Embryonic facial prominence (tissue), 1 donor: ENCODE measurements at regions not wholly inside any gene's neighbourhood (a gene's known extent, or its start where the extent isn't known, plus 50 kb on each side); places are given as distances from the start of the nearest gene placed in this dataset.

Experiments used
- DNase-seq: peaks from one replicate; pipeline ENCODE4 v3.0.0-alpha.2; 2016; ENCODE audit errors: extremely low spot score

DNA sequence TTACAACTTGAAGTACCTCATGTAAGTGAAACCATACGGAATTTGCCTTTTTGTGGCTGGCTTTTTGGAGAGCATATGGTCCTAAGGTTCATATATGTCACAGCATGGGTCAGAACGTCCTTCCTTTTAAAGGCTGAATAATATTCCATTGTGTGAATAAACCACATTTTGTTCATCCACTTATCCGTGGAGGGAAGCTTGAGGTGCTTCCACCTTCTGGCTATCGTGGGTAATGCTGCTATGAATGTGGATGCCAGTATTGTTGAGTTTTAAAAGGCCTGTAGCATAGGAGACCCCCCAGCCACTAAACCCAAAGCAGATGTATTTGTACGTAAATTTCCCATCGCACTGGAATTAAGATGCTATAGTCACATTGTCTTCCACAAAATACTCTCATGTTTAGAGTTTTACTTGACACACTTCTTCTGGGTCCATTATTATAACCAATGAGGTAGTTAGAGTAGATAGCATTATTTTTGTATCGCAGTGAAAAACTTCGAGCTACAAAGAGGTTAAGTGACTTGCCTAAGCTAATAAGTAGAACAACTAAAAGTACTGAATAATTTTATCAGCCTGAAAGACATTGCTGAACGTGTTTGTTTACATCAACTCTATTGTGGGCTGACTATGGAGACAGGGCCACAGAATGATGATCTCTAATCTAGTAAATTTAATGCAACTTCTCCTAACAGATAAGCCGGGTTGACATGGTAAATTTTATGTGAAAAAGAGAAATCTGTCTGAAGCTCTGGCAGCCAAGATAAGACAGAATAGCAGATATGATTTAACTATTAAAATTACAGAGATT lies 183.0 kb upstream of the CTBP2 start:
- no peak for DNase-seq

DNA sequence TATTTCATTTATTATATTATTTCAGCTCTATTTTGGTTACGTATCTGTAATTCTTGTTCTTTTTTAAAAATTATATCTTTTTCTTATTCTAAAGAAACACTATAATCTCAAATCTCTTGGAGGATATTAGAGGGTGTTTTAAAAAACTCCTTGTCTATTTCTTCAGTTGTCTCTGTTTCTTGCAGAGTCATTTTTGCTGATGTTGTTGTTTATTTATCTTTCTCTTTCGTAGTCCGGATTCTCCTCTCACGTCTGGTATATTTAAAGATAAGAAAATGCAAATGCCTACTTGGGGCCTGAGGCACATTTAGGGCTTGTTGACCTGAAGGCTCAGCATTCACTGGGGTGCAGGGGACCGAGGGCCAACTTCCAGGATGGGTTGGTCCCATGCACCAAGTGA lies 181.2 kb upstream of the CTBP2 start:
- no peak for DNase-seq

DNA sequence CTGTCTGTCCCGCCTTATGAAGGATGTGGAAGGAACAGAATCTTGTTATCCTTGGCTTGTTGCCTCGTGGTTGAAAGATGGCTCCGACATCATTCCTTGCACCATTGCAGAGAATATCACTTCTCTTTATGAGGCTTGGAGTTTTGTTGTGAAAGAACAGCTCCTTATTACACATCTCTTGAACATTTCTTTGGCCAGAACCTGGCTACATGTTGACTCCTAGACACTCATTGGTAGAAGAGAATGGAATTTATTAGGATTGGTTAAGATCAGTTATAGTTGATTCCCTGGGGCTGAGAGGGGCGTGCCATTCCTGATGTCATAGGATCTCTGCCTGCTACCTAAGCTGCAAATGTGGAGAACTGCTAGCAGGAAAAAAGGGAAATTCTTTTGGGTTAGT lies 180.5 kb upstream of the CTBP2 start:
- DNase-seq: no peak

DNA sequence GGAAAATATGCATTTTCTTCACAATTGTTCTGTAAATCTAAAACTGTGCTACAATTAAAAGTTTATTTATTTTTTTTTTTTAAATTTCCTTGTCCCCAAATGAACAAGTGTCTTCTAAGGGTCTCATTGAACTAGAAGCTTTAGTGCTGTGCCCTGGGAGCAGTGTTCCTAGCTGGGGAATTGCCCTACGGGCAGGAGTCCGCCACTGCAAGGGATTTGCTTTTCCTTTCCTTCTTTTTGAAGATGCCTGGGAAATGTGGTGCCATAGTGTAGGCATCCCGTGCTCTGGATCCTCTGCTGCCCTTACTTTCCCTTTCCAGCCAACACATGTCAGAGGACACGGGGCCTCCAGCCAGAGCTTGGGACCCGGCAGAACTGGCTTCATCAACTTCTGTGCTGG lies 177.1 kb upstream of the CTBP2 start:
- no peak for DNase-seq

DNA sequence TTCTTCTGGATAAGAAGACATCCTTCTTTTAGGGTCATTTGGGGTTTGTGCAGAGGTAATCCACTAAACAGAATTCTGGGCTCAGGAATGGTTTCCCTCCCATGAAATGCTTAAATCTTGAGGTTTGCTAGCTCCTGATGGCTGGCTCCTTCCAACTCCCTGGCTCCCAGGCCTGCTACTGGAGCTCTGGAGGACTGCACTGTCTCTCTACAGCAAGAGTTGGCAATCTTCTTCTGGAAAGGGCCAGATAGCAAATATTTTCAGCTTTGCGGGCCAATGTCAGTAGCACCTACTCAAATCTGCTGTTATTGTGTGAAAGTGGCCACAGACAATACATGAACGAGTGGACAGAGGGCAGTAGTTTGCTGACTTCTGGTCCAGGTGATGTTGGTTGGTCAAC lies 174.2 kb upstream of the CTBP2 start:
- DNase-seq: no peak

DNA sequence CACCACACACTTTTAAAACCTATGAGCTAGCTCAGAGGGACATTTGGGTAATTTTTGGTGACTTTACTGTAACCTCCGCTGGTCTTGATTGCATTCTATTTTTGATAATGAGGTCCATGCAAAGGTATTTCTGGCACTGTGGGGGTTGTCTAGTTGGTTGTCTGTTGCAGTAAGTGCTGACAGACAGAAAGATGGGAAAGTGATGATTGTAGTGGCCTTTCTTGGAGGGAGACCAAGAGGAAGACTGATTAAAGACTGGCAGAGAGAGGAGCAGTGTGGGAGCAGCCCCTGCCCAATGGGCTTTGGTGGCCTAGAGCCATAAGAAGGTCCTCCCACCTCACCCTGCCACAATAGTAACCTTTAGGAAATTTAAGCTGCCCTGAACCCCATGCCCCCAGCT lies 173.4 kb upstream of the CTBP2 start:
- DNase-seq: no peak

DNA sequence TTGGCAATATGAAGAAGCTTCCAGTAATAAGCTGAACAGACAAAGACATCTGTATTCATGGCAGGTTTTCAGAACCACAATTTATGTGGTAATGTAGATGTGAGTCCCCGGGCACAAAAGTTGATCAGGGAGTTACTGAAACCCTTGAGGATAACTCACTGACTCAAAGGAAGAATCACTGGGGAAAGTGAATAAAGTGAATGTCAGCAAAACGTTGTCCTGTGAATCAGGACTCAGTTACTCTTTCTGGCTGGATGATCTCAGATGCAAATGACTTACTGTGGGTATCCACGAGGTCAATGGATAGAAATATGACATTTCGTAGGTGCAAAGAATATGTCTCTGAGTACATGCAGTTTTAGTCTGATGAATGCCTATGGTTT lies 172.8 kb upstream of the CTBP2 start:
- DNase-seq: no peak

DNA sequence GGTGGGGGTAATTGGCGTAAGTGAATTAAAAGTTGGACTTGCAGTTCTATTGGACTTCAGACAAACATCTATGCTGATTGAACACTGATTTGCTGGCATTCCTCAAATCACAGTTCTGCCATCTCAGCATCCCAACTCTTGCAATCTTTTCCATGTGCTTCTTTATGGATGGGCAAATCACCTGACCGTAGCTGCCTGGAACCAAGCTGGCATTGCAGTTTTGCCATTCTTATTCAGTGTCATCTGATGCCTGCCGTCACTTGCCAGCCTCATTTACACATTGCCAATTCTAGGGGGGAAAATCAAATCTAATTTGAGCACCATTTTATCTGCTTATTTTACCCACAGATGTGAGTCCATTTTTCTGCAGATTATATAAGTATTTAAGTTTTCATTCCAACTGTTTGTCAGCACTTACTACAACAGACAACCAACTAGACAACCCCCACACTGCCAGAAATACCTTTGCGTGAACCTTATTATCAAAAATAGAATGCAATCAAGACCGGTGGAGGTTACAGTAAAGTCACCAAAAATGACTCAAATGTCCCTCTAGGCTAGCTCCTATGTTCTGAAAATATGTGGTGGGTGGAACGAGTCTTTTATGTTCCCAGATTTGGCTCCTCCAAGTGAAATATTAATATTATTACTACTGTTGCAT lies 172.3 kb upstream of the CTBP2 start:
- DNase-seq: no peak

DNA sequence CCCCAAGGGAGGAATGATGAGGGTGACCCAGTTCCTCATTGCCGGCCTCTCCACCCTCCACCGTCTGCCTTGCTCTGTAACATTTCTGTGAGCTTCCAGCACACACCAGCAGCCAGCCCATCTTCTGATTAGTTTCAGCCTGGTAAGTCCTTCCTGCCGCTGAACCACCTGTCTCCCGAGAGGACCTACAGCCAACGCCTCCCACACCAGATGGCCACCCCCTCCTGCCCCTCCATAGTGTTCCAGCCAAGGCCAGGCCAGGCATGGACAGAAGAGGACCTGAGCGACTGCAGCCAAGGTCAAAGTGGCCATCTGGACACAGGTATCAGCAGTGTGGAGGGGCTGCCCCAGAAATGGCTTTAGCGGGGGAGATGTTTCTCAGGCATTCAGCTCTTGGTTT lies 170.7 kb upstream of the CTBP2 start:
- DNase-seq: no peak

DNA sequence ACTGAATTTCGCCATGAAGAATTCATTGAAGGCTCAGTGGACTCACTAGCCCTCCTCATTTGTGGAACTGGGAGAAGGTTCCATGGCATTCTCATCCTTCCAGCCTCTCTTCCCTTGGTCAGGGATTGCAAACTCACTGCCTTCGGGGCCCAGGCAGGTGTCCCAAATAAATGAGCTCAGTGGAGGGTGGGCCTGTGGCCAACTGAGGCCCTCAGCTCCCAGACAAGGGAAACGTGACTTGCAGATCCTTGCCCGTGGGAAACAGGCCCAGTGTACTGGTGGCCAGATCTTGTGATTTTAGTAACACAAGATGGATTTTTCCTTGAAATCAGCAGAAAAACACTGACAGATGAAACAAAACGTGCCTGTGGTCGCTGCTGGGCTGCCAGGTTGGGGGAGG lies 168.7 kb upstream of the CTBP2 start:
- no peak for DNase-seq

DNA sequence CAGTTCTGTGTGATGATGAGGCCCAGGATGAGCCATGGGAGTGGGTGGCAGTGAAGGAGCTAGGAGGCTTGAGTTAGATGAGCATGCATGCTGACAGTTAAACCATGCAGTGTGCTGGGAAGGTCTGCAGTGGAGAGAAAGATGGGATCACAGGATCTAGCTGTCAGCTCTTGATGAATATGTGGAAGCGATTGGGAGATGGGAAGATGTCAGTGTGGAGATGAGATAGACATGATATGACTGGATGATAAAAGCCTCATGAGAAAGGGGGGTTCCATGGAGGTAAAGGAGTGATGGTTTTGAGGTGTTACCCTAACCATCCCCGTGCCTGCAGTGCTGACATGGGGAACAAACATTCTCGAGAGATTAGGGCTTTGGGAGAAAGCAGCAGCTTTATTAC lies 165.0 kb upstream of the CTBP2 start:
- no peak for DNase-seq

DNA sequence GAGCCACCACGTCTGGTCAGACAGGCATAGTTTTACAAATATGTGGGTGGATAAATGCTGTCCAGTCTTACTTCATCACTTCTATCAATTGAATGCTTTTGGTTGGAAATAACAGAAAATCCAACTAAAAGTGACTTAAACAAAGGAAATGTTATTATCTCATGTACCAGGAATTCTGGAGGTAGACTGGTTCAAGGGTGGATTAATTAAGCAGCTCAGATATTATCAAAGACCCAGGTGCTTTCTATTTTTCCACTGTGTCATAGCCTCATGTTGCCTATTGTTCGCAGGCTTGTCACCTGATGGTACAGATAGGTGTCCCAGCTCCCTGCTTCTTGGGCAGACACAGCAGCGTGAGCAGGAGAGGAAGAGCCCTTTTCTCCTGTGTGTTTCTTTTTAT lies 156.1 kb upstream of the CTBP2 start:
- DNase-seq: no peak

DNA sequence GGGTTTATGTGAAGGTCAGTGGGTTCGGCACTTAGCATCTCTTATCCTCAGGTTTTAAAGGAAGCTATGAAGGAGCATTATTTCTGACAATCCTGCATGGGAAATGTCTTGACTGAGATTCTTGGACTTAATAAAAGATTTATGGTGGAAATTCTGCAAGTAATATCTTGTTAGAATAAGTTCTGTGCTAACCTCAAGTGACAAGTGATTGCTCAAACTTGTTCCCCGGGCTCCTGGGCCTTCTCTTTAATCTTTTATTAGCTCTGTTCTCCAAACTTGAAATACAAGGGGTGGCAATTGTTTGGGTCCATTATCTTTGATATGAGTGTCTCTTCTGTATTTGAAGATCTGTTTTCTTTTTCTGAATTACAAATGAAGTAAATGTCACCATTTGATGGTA lies 140.6 kb upstream of the CTBP2 start:
- no peak for DNase-seq

DNA sequence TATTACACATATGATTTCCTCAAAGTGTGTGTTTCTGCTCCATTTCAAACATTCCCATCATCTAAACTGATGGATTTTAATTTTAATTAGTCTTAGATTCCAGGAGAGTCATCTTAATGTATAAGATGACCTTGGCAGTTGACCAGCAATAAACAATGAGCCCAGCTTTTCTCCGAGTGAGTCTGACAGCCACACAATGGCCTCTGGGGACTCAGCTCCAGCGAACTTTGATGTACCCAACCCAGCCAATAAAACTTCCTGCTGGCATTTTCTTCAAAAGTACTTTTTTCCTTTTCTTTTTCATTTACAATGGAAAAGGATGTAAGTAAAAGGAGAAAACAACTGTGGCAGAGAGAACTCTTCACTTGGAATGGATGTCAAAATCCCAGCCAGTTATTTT lies 139.1 kb upstream of the CTBP2 start:
- DNase-seq: no peak

DNA sequence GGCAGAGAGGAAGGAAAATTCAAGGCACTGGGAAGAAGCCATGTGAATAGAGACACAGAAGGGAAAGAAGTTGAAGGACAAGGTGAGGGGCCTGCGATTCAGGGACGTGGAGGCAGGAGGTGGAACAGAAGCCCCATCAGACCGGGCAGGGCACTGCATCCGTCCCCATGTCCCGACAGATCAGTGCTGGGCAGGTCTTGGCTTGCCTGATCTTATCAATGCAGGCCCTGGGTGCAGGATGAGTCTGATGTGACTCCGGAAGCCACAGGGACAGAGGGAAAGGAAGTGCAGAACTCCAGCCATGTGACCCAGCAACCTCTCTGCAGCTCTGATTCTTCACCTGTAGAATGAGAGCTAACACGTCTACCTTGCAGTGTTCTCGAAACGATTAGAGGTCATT lies 136.2 kb upstream of the CTBP2 start:
- no peak for DNase-seq

DNA sequence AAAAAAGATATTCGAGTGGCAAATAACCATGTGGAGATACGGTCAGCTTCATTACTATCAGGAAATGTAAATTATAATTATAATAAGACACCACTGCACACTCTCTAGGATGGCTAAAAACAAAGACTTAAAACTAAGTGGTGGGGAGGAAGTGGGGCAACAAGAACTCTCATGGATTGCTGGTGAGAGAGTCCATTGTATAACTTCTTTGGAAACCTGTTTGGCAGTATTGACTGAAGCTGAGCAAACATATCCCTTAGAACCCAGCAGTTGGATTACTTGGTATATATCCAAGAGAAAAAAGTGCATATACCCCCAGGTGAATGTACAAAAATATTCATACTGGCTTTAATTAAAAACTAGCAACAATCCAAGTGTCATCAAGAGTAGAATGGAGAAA lies 133.7 kb upstream of the CTBP2 start:
- no peak for DNase-seq

DNA sequence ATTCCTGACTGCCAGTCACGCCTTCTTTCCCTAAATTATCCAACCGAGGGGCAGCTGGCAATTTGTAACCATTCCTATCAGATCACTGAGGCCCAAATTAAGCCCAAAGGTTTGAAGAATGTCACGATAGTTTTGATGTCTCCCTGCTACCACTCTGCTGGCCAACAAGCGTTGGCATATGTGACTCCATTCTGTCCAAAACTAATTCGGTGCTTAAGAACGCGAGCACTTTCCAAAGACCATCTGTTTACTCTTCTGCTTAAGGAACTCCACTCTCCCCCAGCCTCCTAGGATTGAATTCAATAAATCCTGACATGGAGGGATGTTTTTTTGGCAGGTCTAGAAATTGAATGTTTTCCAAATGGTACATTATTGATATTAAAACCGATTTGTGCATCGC lies 131.5 kb upstream of the CTBP2 start:
- no peak for DNase-seq

DNA sequence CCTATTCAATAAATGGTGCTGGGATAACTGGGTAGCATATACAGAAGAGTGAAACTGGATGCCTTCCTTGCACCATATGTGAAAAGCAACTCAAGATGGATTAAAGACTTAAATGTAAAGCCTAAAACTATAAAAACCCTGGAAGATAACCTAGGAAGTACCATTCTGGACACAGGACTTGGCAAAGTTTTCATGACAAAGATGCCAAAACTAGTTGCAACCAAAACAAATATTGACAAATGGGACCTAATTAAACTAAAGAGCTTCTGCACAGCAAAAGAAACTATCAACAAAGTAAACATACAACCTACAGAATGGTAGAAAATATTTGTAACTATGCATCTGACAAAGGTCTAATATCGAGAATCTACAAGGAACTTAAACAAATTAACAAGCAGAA lies 129.1 kb upstream of the CTBP2 start:
- DNase-seq: no peak

DNA sequence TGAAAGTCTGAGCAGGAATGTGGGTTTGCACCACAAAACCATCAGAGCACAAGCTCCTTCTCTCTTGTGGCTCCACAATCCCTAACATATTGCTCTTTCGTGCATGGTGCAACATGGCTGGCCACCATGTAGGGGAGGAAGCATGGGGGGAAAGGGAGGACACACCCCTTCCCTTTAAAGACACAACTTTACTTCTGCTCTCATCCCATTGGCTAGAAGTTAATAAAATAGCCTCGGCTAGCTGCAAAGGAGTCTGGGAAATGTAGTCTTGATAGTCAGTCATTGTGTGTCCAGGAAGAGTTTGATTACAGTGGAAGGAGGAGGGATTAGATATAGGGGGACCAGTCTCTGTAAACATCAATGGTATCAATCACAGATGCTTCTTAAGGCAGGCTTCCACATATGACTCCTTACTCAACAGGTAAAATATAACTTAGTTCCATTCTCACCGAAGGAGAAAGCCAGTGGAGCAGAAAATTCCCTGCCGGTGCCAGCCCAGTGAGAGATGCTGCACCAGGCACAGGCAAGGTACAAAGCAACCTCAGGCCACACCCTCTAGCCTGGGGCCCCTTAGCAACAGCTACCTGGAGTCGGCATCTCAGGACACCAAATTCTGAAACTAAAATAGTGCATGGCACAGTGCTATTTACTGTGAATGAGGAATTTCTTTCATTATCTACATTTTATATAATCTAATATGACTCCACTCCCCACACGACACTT lies 124.7 kb upstream of the CTBP2 start:
- no peak for DNase-seq

DNA sequence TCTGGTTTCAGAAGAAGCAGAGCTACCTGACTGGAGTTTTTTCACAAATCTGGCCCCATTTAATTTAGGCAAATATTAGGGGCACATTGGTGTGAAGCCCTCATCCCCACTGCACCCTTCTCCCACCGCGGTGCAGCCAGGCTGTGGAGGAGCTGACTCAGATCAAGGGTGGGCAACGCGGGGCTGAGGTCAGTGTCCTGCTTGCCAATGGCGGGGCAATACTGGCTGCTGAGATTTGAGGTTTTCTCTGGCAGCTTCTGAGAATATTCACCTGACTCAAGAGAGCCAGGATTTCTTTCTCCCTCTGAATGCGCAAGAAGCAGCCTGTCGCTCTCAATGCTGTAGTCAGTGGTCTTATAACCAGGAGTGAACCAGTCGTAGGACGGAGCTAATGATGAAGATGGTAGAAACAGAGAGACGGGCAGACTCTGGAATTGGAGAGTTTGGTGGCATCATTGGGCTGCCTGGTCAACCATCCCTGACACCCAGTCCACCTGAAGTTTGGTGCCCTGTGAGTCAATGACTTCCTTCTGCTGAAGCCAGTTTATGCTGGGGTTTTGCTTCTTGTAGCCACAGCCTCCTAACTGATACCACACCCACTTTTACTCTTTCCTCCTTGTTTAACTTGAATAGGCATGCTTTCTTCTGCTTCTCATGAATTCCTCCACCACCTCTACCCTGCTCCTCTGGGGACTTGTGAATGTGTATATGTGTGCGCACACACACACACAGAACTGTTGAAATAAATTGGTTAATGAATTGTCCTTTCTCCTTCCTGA lies 123.7 kb upstream of the CTBP2 start:
- no peak for DNase-seq

DNA sequence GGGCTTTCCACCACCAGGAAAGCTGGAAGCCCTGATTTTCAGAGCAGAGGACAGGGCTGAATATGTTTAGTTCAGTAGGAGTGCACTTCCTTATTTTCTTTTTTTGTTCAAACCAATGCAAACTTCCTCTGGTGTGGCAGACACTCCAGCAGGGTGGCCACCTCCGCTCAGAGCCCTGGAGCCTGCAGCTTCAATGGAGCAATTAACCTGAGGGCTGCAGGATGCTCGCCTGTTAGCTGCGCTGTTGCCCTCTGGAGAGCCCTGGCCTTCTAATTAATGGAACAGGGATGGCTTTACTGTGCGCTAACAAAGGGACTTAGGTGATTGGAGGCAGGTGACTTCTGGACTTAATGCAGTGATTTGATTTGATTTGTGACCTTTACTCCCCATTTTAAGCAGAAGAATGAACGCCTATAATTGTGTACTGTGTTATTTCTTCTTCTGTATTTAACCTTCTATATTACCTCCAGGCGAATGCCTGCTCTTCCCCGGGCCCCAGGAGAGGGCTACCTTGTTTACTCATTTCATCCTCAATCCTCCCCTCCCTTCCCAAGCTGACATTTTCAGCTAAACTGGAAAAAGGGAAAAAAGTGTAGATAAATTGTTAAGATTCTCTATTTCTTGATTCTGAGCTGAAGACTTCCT lies 123.0 kb upstream of the CTBP2 start:
- no peak for DNase-seq

DNA sequence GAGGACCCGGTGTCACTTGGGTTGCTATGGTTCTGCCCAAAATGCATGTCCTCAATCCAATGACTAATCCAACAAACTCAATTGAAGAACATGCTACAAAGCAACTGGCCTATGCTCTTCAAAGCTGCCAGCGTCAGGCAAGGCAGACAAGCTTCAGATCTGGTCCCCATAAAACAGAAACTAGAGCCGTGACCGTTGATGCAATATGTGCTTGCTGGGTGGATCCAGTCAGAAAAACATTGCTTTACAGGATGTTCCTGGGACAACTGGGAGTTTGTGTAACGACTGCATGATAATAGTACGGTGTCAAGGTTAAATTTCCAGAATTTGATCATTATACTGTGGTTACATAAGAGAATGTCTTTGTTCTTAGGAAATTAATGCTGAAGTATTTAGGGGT lies 120.7 kb upstream of the CTBP2 start:
- no peak for DNase-seq
